K562 (cell line): ENCODE measurements at regions not wholly inside any gene's neighbourhood (a gene's known extent, or its start where the extent isn't known, plus 50 kb on each side); places are given as distances from the start of the nearest gene placed in this dataset.

Experiments used
- ATAC-seq: fragments of 200-7000 bp; cut with Tn5 transposase; 3 replicates; pipeline ENCODE4 v1.9.1; 2020; ENCODE audit warnings: moderate library complexity
- BruUV-seq: library from RNA; stranded (reverse); fragments of 400-500 nt; replicated peaks from 2 replicates; lab custom pipeline; 2021; lab: Mats Ljungman, UMichigan
- CTCF ChIA-PET: fragments of 300-600 bp; formaldehyde crosslinking; extraction: SDS; loops from one replicate; lab custom pipeline; 2021; ENCODE audit warnings: low intra/inter-chr PET ratio; lab: Yijun Ruan, JAX
- POLR2A ChIA-PET: fragments of 300-600, 350-650 bp; sonication (Branson Sonifier 250); formaldehyde crosslinking; extraction: SDS; loops from one replicate; lab custom pipeline; 2021; ENCODE audit warnings: antibody characterized with exemption, inconsistent platforms; lab: Yijun Ruan, JAX
- DNase-seq, 4 experiments: peaks; one replicate each; pipeline versions ENCODE4 v3.0.0 to v3.0.0-alpha.2; 2011 to 2018; ENCODE audit warnings: low spot score in 3 of 4, mixed read lengths in 3 of 4; ENCODE audit errors: extremely low read depth in 1 of 4
- FAIRE-seq: peaks from 2 replicates; lab custom pipeline; 2011; peaks lifted over from hg19 to GRCh38; lab: Jason Lieb, UNC
- H2AFZ ChIP-seq: 2 replicates; pipeline ENCODE4 v1.6.0; 2011; ENCODE audit warnings: low read depth, low read length, control low read depth, inconsistent platforms
- H3K27ac ChIP-seq: fragments of 200-600 bp; 3 replicates; pipeline ENCODE4 v1.8.0; 2011; ENCODE audit warnings: low read depth, mild to moderate bottlenecking, control low read depth, inconsistent platforms, low read length, moderate library complexity, mixed read lengths; ENCODE audit errors: extremely low read depth
- H3K27me3 ChIP-seq, 2 experiments: fragments of 300-600 bp in 1 of 2; 2 replicates in 1 of 2; 3 replicates in 1 of 2; pipeline versions ENCODE4 v1.6.0 to v1.8.0; 2011; ENCODE audit warnings: inconsistent platforms in 2 of 2, low read length in 2 of 2, mild to moderate bottlenecking in 1 of 2, mixed read lengths in 1 of 2, moderate library complexity in 1 of 2; ENCODE audit not compliant: control insufficient read depth in 2 of 2, insufficient read depth in 2 of 2
- H3K36me3 ChIP-seq: fragments of 300-600 bp; 3 replicates; pipeline ENCODE4 v1.8.0; 2011; ENCODE audit warnings: mild to moderate bottlenecking, low read length, inconsistent platforms; ENCODE audit not compliant: control insufficient read depth, insufficient read depth
- H3K4me1 ChIP-seq, 2 experiments: fragments of 200-600 bp in 1 of 2; replicated peaks in 1 of 2; 2 replicates in 1 of 2; 3 replicates in 1 of 2; pipeline versions ENCODE4 v1.5.1 to v1.8.0; 2011; ENCODE audit warnings: inconsistent platforms in 2 of 2, low read length in 2 of 2, mild to moderate bottlenecking in 1 of 2, mixed read lengths in 1 of 2, moderate library complexity in 1 of 2; ENCODE audit not compliant: control insufficient read depth in 2 of 2, insufficient read depth in 2 of 2
- H3K4me2 ChIP-seq: 2 replicates; pipeline ENCODE4 v1.6.1; 2011; ENCODE audit warnings: low read length, control low read depth, inconsistent platforms, mixed read lengths; ENCODE audit not compliant: insufficient read depth
- H3K4me3 ChIP-seq: fragments of 200-600 bp; sonication (generic), shearing (Covaris generic); 2 replicates; pipeline ENCODE4 v1.5.1; 2016; ENCODE audit warnings: control low read depth, inconsistent platforms
- H3K79me2 ChIP-seq: fragments of 200-600 bp; 3 replicates; pipeline ENCODE4 v1.8.0; 2011; ENCODE audit warnings: low read length, inconsistent platforms; ENCODE audit not compliant: control insufficient read depth, insufficient read depth
- H3K9ac ChIP-seq, 2 experiments: 2 replicates each; pipeline versions ENCODE4 v1.6.0 to v1.6.1; 2011; ENCODE audit warnings: low read depth in 2 of 2, low read length in 2 of 2, control low read depth in 1 of 2, inconsistent platforms in 1 of 2, mild to moderate bottlenecking in 1 of 2, mixed read lengths in 1 of 2; ENCODE audit not compliant: insufficient read depth in 1 of 2
- H3K9me1 ChIP-seq: one replicate; pipeline ENCODE4 v1.6.0; 2011; ENCODE audit warnings: inconsistent platforms, mild to moderate bottlenecking, low read length, moderate library complexity; ENCODE audit not compliant: control insufficient read depth, insufficient read depth
- H3K9me3 ChIP-seq: replicated peaks from 2 replicates; pipeline ENCODE4 v1.5.1; 2011; ENCODE audit warnings: low read depth, low read length, inconsistent platforms; ENCODE audit not compliant: control insufficient read depth, insufficient read depth
- H4K20me1 ChIP-seq: replicated peaks from 2 replicates; pipeline ENCODE4 v1.6.1; 2011; ENCODE audit warnings: low read length, inconsistent platforms, mixed read lengths; ENCODE audit not compliant: control insufficient read depth, insufficient read depth
- HOMEZ ChIP-seq: fragments of 250-450 bp; sonication (Bioruptor Pico); IDR thresholded peaks from 2 replicates; pipeline ENCODE4 v1.4.0; 2020; ENCODE audit warnings: mild to moderate bottlenecking, moderate library complexity
- NONO ChIP-seq, 2 experiments: fragments of 200-400 bp in 1 of 2; fragments of 450-650 bp in 1 of 2; formaldehyde crosslinking in 1 of 2; IDR thresholded peaks; 2 replicates each; pipeline ENCODE4 v1.6.1; 2017; ENCODE audit warnings: low read depth in 2 of 2, mild to moderate bottlenecking in 2 of 2, moderate library complexity in 2 of 2, low read length in 1 of 2
- POU5F1 ChIP-seq: fragments of 150-350 bp; IDR thresholded peaks from 2 replicates; pipeline ENCODE4 v1.6.1; 2014; ENCODE audit warnings: borderline replicate concordance, low read length, low read depth, mild to moderate bottlenecking; ENCODE audit not compliant: partially characterized antibody
- PRPF4 ChIP-seq: fragments of 200-400 bp; formaldehyde crosslinking; IDR thresholded peaks from one replicate; pipeline ENCODE4 v1.6.1; 2017; ENCODE audit warnings: low read length, low read depth, mild to moderate bottlenecking; ENCODE audit not compliant: insufficient read depth, poor library complexity, severe bottlenecking
- ZBTB11 ChIP-seq, 3 experiments: fragments of 200-800 bp in 1 of 3; fragments of 250-450 bp in 1 of 3; fragments of 450-650 bp in 1 of 3; sonication (Bioruptor Pico) in 1 of 3; sonication (Bioruptor generic) in 1 of 3; formaldehyde crosslinking in 1 of 3; IDR thresholded peaks; 2 replicates each; pipeline versions ENCODE4 v1.6.1 to v1.8.0; 2016 to 2022; ENCODE audit warnings: mild to moderate bottlenecking in 2 of 3, missing genetic modification characterization in 2 of 3, missing compliant biosample characterization in 1 of 3, moderate library complexity in 1 of 3
- ZNF311 ChIP-seq: fragments of 250-450 bp; sonication (Bioruptor Pico); IDR thresholded peaks from 2 replicates; pipeline ENCODE4 v1.4.0; 2020; ENCODE audit warnings: mild to moderate bottlenecking, moderate library complexity
- WGBS: fragments of 100-300 bp; shearing (Covaris generic); methylation state at CpG from one replicate; pipeline ENCODE4 v1.1.6; 2016; ENCODE audit warnings: low coverage, mixed read lengths; ENCODE audit not compliant: insufficient coverage; ENCODE audit errors: missing lambda C conversion rate; 5-methylcytosine and 5-hydroxymethylcytosine counted together
- in situ Hi-C: fragments of 300-500 bp; cut with MboI; formaldehyde crosslinking; loops from 4 replicates; pipeline ENCODE4 v1.15.0; 2018; ENCODE audit warnings: inconsistent platforms, mixed read lengths
- intact Hi-C: fragments of 100-400 bp; cut with micrococcal nuclease; formaldehyde crosslinking; loops from 2 replicates; pipeline ENCODE4 v1.14.2; 2022

GRCh38 chr12:13576935-13577500 is 380.5 kb downstream of the EMP1 start:
- Histone ChIP-seq H3K27ac (no peak overlapping the region), H3K27me3 (no peaks in the 10 kb centered on the region), H3K9ac (no peak overlapping the region), H3K4me1 (no peaks in the 10 kb centered on the region)
- intact Hi-C loops, result no loop called here
- CTCF ChIA-PET, result no interaction called here
- BruUV-seq, result no TSS peak
- ATAC-seq, result no peak
- 0% methylated on average over 2 of the region's 3 CpGs for WGBS
- TF ChIP-seq NONO (IDR thresholded peaks at IDR 0.05; ENCODE audit: low read depth in 2 of 2, low read length in 1 of 2) (no peak), ZBTB11 (CRISPR knock-in tag; IDR thresholded peaks at IDR 0.05) (no peak), PRPF4 (no peak), POU5F1 (no peak), ZNF311 (CRISPR knock-in tag) (no peak), HOMEZ (CRISPR knock-in tag) (no peak)
- TF ChIP-seq, all 486 proteins: peak for 0
- no peak overlapping the region for H3K4me2 ChIP-seq
- H3K36me3 ChIP-seq, result no peaks in the 10 kb centered on the region
- H3K79me2 ChIP-seq, result no peaks in the 10 kb centered on the region
- in situ Hi-C loops, result no loop called here
- H3K9me1 ChIP-seq, result no peaks in the 10 kb centered on the region
- H2AFZ ChIP-seq, result no peak overlapping the region
- H3K9me3 ChIP-seq, result no peaks in the 10 kb centered on the region
- H3K4me3 ChIP-seq, result no peak overlapping the region
- no peak for FAIRE-seq
- POLR2A ChIA-PET, result no interaction called here
- no peak for DNase-seq
- no peaks in the 10 kb centered on the region for H4K20me1 ChIP-seq
